Stomach (tissue), 4 donors: ENCODE measurements at regions not wholly inside any gene's neighbourhood (a gene's known extent, or its start where the extent isn't known, plus 50 kb on each side); places are given as distances from the start of the nearest gene placed in this dataset.

Experiments
- CTCF ChIP-seq, 7 experiments: fragments of 450-650 bp in 4 of 7; fragments of 200-600 bp in 3 of 7; sonication (generic) in 3 of 7; IDR thresholded peaks; one replicate each; pipeline ENCODE4 v1.5.1; 2016 to 2019; ENCODE audit warnings: antibody characterized with exemption in 7 of 7, control low read depth in 2 of 7, mild to moderate bottlenecking in 1 of 7
- POLR2AphosphoS5 ChIP-seq, 3 donors: sonication (generic); formaldehyde crosslinking; IDR thresholded peaks; one replicate each; pipeline ENCODE4 v1.6.1; 2016; ENCODE audit warnings: antibody characterized with exemption in 3 of 3

- TF ChIP-seq POLR2AphosphoS5 (IDR thresholded peaks at IDR 0.05) (no peak), CTCF (IDR thresholded peaks at IDR 0.05) (no peak)
Observed at GRCh38 chr21:38668067-38668466, 137.7 kb upstream of the ETS2 start.
